HL-60 (cell line): ENCODE measurements at regions not wholly inside any gene's neighbourhood (a gene's known extent, or its start where the extent isn't known, plus 50 kb on each side); places are given as distances from the start of the nearest gene placed in this dataset.

Experiments
- DNase-seq, 2 experiments: peaks; one replicate each; pipeline ENCODE4 v3.0.0-alpha.2; 2010 to 2020; ENCODE audit warnings: low read depth in 1 of 2, low spot score in 1 of 2
- H3K27ac ChIP-seq: fragments of 250-450 bp; sonication (Bioruptor Pico); replicated peaks from 2 replicates; pipeline ENCODE4 v1.5.1; 2020; ENCODE audit warnings: mild to moderate bottlenecking, moderate library complexity
- H3K27me3 ChIP-seq: fragments of 250-450 bp; sonication (Bioruptor Pico); 2 replicates; pipeline ENCODE4 v1.5.1; 2021; ENCODE audit warnings: mild to moderate bottlenecking, moderate library complexity; ENCODE audit not compliant: insufficient read depth, poor library complexity, severe bottlenecking
- H3K4me3 ChIP-seq: replicated peaks from 2 replicates; pipeline ENCODE4 v1.5.1; 2011; ENCODE audit warnings: mild to moderate bottlenecking, control low read depth, low read length; ENCODE audit not compliant: insufficient read depth
- CTCF ChIP-seq: IDR thresholded peaks from one replicate; pipeline ENCODE4 v1.5.1; 2011; ENCODE audit warnings: low read length, control low read depth, inconsistent platforms; ENCODE audit not compliant: insufficient read depth
- GABPA ChIP-seq: IDR thresholded peaks from 2 replicates; pipeline ENCODE4 v1.6.1; 2012; ENCODE audit warnings: low read depth
- POLR2AphosphoS5 ChIP-seq: IDR thresholded peaks from 2 replicates; pipeline ENCODE4 v1.6.1; 2012; ENCODE audit warnings: low read depth
- REST ChIP-seq: IDR thresholded peaks from 2 replicates; pipeline ENCODE4 v1.6.1; 2012; ENCODE audit warnings: low read depth; ENCODE audit not compliant: insufficient replicate concordance
- SPI1 ChIP-seq: IDR thresholded peaks from 2 replicates; pipeline ENCODE4 v1.6.1; 2012; ENCODE audit warnings: low read depth, mild to moderate bottlenecking, borderline replicate concordance

- Histone ChIP-seq H3K27ac (no peak overlapping the region), H3K27me3 (no peaks in the 10 kb centered on the region), H3K4me3 (no peak overlapping the region)
- TF ChIP-seq CTCF (no peak), SPI1 (no peak), GABPA (no peak), POLR2AphosphoS5 (no peak), REST (no peak)
- DNase-seq, result no peak
These were observed 246.9 kb upstream of the KCNJ16 start for GRCh38 chr17:69828087-69828486.

GRCh38 chr17:69834494-69834893, 240.5 kb upstream of the KCNJ16 start:
- H3K27ac ChIP-seq, result no peak overlapping the region
- H3K27me3 ChIP-seq, result no peaks in the 10 kb centered on the region
- no peak overlapping the region for H3K4me3 ChIP-seq
- DNase-seq, result no peak
- no peak for TF ChIP-seq CTCF
- TF ChIP-seq REST, result no peak
- TF ChIP-seq GABPA, result no peak
- no peak for TF ChIP-seq SPI1

- TF ChIP-seq GABPA (no peak), REST (no peak), CTCF (no peak), POLR2AphosphoS5 (no peak), SPI1 (no peak)
- no peak for DNase-seq
- Histone ChIP-seq H3K27ac (no peak overlapping the region), H3K4me3 (no peak overlapping the region), H3K27me3 (no peaks in the 10 kb centered on the region)
These were observed 223.3 kb upstream of the KCNJ16 start for GRCh38 chr17:69851736-69852135.
